ENCODE measurements at regions not wholly inside any gene's neighbourhood (a gene's known extent, or its start where the extent isn't known, plus 50 kb on each side); places are given as distances from the start of the nearest gene placed in this dataset.

DNA sequence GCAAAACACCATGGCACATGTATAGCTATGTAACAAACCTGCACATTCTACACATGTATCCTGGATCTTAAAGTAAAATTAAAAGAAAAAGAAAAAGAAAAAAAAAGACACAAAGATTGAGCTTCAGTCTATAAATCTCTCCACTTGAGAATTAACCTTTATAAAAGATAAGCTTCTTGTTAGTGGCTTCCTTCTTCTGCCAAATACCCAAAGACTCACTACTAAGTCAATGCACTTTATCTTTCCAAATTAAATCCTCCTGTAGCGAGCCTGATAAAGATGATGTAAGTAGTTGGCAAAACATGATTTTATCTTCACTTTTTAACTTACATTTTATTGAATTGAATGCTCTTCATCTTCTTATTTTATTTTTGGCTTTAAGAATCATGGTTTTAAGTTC is 349.9 kb downstream of the TRIB2 start:
- Histone ChIP-seq H3K36me3 (ENCODE audit: control insufficient read depth in 2 of 2, extremely low read depth in 1 of 2, insufficient read depth in 2 of 2, low read length in 2 of 2) (no peaks in the 10 kb centered on the region), H3K27ac (ENCODE audit: control insufficient read depth, insufficient read depth, low read length) (no peak overlapping the region), H3K79me2 (ENCODE audit: control insufficient read depth, insufficient read depth, low read length) (no peaks in the 10 kb centered on the region), H3K4me3 (ENCODE audit: control insufficient read depth in 2 of 3, extremely low read depth in 1 of 3, insufficient read depth in 2 of 3, low read depth in 1 of 3, low read length in 3 of 3) (no peak overlapping the region), H3K9ac (ENCODE audit: control insufficient read depth, extremely low read depth, insufficient read depth, low read length) (no peak overlapping the region), H3K4me2 (ENCODE audit: control insufficient read depth, extremely low read depth, insufficient read depth, low read depth, low read length) (no peak overlapping the region), H2AFZ (ENCODE audit: control insufficient read depth, low read length) (no peak overlapping the region), H3K4me1 (ENCODE audit: control insufficient read depth, extremely low read depth, insufficient read depth, low read length) (no peaks in the 10 kb centered on the region), H3K9me1 (ENCODE audit: control insufficient read depth, extremely low read depth, insufficient read depth, low read length) (no peaks in the 10 kb centered on the region), H4K20me1 (ENCODE audit: control insufficient read depth, extremely low read depth, insufficient read depth, low read length) (no peaks in the 10 kb centered on the region), H3K27me3 (ENCODE audit: control insufficient read depth, extremely low read depth, insufficient read depth, low read length) (no peaks in the 10 kb centered on the region), H3K9me3 (ENCODE audit: control insufficient read depth, low read depth, low read length) (no peaks in the 10 kb centered on the region)
- no peak for DNase-seq (ENCODE audit: low read depth, low spot score)
- FAIRE-seq: no peak
- dilution Hi-C loops (cut with MboI; ENCODE audit: extremely low pct_ligation_motif_present, low sequenced_read_pairs): no loop called here
- no peak for TF ChIP-seq EZH2 (IDR thresholded peaks at IDR 0.05; ENCODE audit: low read length)
- TF ChIP-seq, protein P1, sequence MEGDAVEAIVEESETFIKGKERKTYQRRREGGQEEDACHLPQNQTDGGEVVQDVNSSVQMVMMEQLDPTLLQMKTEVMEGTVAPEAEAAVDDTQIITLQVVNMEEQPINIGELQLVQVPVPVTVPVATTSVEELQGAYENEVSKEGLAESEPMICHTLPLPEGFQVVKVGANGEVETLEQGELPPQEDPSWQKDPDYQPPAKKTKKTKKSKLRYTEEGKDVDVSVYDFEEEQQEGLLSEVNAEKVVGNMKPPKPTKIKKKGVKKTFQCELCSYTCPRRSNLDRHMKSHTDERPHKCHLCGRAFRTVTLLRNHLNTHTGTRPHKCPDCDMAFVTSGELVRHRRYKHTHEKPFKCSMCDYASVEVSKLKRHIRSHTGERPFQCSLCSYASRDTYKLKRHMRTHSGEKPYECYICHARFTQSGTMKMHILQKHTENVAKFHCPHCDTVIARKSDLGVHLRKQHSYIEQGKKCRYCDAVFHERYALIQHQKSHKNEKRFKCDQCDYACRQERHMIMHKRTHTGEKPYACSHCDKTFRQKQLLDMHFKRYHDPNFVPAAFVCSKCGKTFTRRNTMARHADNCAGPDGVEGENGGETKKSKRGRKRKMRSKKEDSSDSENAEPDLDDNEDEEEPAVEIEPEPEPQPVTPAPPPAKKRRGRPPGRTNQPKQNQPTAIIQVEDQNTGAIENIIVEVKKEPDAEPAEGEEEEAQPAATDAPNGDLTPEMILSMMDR (optimal IDR thresholded peaks at IDR 0.05 in 1 of 3, IDR thresholded peaks at IDR 0.05 in 1 of 3, conservative IDR thresholded peaks at IDR 0.05 in 1 of 3; ENCODE audit: extremely low read depth in 1 of 3, insufficient read depth in 2 of 3, low read length in 3 of 3): no peak

DNA sequence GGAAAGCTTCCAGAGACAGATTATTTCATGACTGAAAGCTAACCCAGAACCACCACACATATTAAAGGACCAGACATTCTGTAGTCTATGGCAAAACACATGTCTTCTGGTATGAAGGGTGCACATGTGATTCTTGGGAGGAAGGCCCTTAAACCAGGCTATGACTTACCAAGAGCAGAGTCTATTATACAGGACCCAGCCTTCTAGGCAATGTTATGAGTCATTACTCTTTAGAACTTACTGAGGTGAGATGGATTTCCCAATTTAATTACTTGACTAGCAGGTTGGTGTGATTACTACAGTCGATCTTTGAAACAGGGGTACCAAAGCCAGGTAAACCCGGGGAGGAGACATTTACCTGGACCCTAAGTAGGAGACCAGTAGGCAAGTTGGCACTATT is 350.8 kb downstream of the TRIB2 start:
- H3K9ac ChIP-seq (ENCODE audit: control insufficient read depth, extremely low read depth, insufficient read depth, low read length): no peak overlapping the region
- no peak overlapping the region for H2AFZ ChIP-seq (ENCODE audit: control insufficient read depth, low read length)
- H3K27ac ChIP-seq (ENCODE audit: control insufficient read depth, insufficient read depth, low read length): no peak overlapping the region
- no peaks in the 10 kb centered on the region for H3K9me3 ChIP-seq (ENCODE audit: control insufficient read depth, low read depth, low read length)
- DNase-seq (ENCODE audit: low read depth, low spot score) (no peak), FAIRE-seq (peak; percentile 26)
- H3K4me2 ChIP-seq (ENCODE audit: control insufficient read depth, extremely low read depth, insufficient read depth, low read depth, low read length): no peak overlapping the region
- H3K4me3 ChIP-seq (ENCODE audit: control insufficient read depth in 2 of 3, extremely low read depth in 1 of 3, insufficient read depth in 2 of 3, low read depth in 1 of 3, low read length in 3 of 3): no peak overlapping the region
- H3K27me3 ChIP-seq (ENCODE audit: control insufficient read depth, extremely low read depth, insufficient read depth, low read length): no peaks in the 10 kb centered on the region
- no peaks in the 10 kb centered on the region for H3K36me3 ChIP-seq (ENCODE audit: control insufficient read depth in 2 of 2, extremely low read depth in 1 of 2, insufficient read depth in 2 of 2, low read length in 2 of 2)
- no peaks in the 10 kb centered on the region for H3K79me2 ChIP-seq (ENCODE audit: control insufficient read depth, insufficient read depth, low read length)
- H3K4me1 ChIP-seq (ENCODE audit: control insufficient read depth, extremely low read depth, insufficient read depth, low read length): no peaks in the 10 kb centered on the region
- TF ChIP-seq EZH2 (IDR thresholded peaks at IDR 0.05; ENCODE audit: low read length): no peak
- TF ChIP-seq, protein P1 (optimal IDR thresholded peaks at IDR 0.05 in 1 of 3, IDR thresholded peaks at IDR 0.05 in 1 of 3, conservative IDR thresholded peaks at IDR 0.05 in 1 of 3; ENCODE audit: extremely low read depth in 1 of 3, insufficient read depth in 2 of 3, low read length in 3 of 3): no peak
- no peaks in the 10 kb centered on the region for H3K9me1 ChIP-seq (ENCODE audit: control insufficient read depth, extremely low read depth, insufficient read depth, low read length)
- dilution Hi-C loops (cut with MboI; ENCODE audit: extremely low pct_ligation_motif_present, low sequenced_read_pairs): no loop called here
- H4K20me1 ChIP-seq (ENCODE audit: control insufficient read depth, extremely low read depth, insufficient read depth, low read length): no peaks in the 10 kb centered on the region
